Keratinocyte (primary cell): ENCODE measurements at regions not wholly inside any gene's neighbourhood (a gene's known extent, or its start where the extent isn't known, plus 50 kb on each side); places are given as distances from the start of the nearest gene placed in this dataset.

Experiments used
- DNase-seq: peaks from one replicate; pipeline ENCODE4 v3.0.0-alpha.2; 2011; ENCODE audit warnings: low read depth, missing footprints, low spot score
- FAIRE-seq: peaks from 2 replicates; lab custom pipeline; 2011; peaks lifted over from hg19 to GRCh38; lab: Jason Lieb, UNC
- H2AFZ ChIP-seq: 2 replicates; pipeline ENCODE4 v1.6.0; 2012; ENCODE audit warnings: low read length, control low read depth, inconsistent platforms; ENCODE audit not compliant: control insufficient read depth
- H3K27ac ChIP-seq: 2 replicates; pipeline ENCODE4 v1.5.1; 2011; ENCODE audit warnings: low read length; ENCODE audit not compliant: control insufficient read depth, insufficient read depth
- H3K27me3 ChIP-seq: 3 replicates; pipeline ENCODE4 v1.6.0; 2011; ENCODE audit warnings: low read length; ENCODE audit not compliant: control insufficient read depth, insufficient read depth; ENCODE audit errors: extremely low read depth
- H3K36me3 ChIP-seq, 2 experiments: 2 replicates in 1 of 2; 3 replicates in 1 of 2; pipeline ENCODE4 v1.5.1; 2011; ENCODE audit warnings: low read length in 2 of 2, mild to moderate bottlenecking in 1 of 2; ENCODE audit not compliant: control insufficient read depth in 2 of 2, insufficient read depth in 2 of 2; ENCODE audit errors: extremely low read depth in 1 of 2
- H3K4me1 ChIP-seq: 3 replicates; pipeline ENCODE4 v1.5.1; 2011; ENCODE audit warnings: low read length; ENCODE audit not compliant: control insufficient read depth, insufficient read depth; ENCODE audit errors: extremely low read depth
- H3K4me2 ChIP-seq: 3 replicates; pipeline ENCODE4 v1.6.0; 2011; ENCODE audit warnings: low read depth, low read length; ENCODE audit not compliant: control insufficient read depth, insufficient read depth; ENCODE audit errors: extremely low read depth
- H3K4me3 ChIP-seq, 3 experiments: fragments of 200-600 bp in 1 of 3; sonication (generic) in 1 of 3; 2 replicates in 2 of 3; 3 replicates in 1 of 3; pipeline ENCODE4 v1.5.1; 2011 to 2016; ENCODE audit warnings: low read length in 3 of 3, mild to moderate bottlenecking in 3 of 3, control low read depth in 2 of 3, inconsistent platforms in 1 of 3, low read depth in 1 of 3, mixed read lengths in 1 of 3, mixed run types in 1 of 3, moderate library complexity in 1 of 3; ENCODE audit not compliant: control insufficient read depth in 2 of 3, insufficient read depth in 2 of 3; ENCODE audit errors: extremely low read depth in 1 of 3
- H3K79me2 ChIP-seq: 2 replicates; pipeline ENCODE4 v1.6.0; 2012; ENCODE audit warnings: low read length; ENCODE audit not compliant: control insufficient read depth, insufficient read depth
- H3K9ac ChIP-seq: 3 replicates; pipeline ENCODE4 v1.6.0; 2011; ENCODE audit warnings: low read length; ENCODE audit not compliant: control insufficient read depth, insufficient read depth; ENCODE audit errors: extremely low read depth
- H3K9me1 ChIP-seq: 3 replicates; pipeline ENCODE4 v1.6.0; 2011; ENCODE audit warnings: low read length; ENCODE audit not compliant: control insufficient read depth, insufficient read depth; ENCODE audit errors: extremely low read depth
- H3K9me3 ChIP-seq: 2 replicates; pipeline ENCODE4 v1.5.1; 2012; ENCODE audit warnings: low read depth, low read length; ENCODE audit not compliant: control insufficient read depth
- H4K20me1 ChIP-seq: 3 replicates; pipeline ENCODE4 v1.6.0; 2011; ENCODE audit warnings: low read length; ENCODE audit not compliant: control insufficient read depth, insufficient read depth; ENCODE audit errors: extremely low read depth
- EZH2 ChIP-seq: IDR thresholded peaks from one replicate; pipeline ENCODE4 v1.6.1; 2012; ENCODE audit warnings: inconsistent platforms, mild to moderate bottlenecking, low read length, moderate library complexity
- dilution Hi-C: fragments of 300-500 bp; cut with MboI; formaldehyde crosslinking; loops from one replicate; pipeline ENCODE4 v1.7.0; 2020; ENCODE audit warnings: low sequenced_read_pairs; ENCODE audit not compliant: extremely low pct_ligation_motif_present
- TF ChIP-seq, protein P1 (sequence below), 3 experiments: IDR thresholded peaks in 1 of 3; conservative IDR thresholded peaks in 1 of 3; optimal IDR thresholded peaks in 1 of 3; 2 replicates in 2 of 3; 3 replicates in 1 of 3; pipeline versions ENCODE3 to v1.5.1; 2011; ENCODE audit warnings: low read length in 3 of 3, mild to moderate bottlenecking in 3 of 3, moderate library complexity in 2 of 3, control low read depth in 1 of 3, inconsistent platforms in 1 of 3; ENCODE audit not compliant: insufficient read depth in 2 of 3; ENCODE audit errors: extremely low read depth in 1 of 3

GRCh38 chr2:163312713-163313112 lies 423.1 kb downstream of the FIGN start:
- Histone ChIP-seq H3K36me3 (no peaks in the 10 kb centered on the region), H3K9me1 (no peaks in the 10 kb centered on the region), H3K4me3 (no peak overlapping the region), H3K27me3 (no peaks in the 10 kb centered on the region), H3K9ac (no peak overlapping the region), H3K4me1 (no peaks in the 10 kb centered on the region), H2AFZ (no peak overlapping the region), H4K20me1 (no peaks in the 10 kb centered on the region), H3K27ac (no peak overlapping the region), H3K9me3 (no peaks in the 10 kb centered on the region), H3K79me2 (no peaks in the 10 kb centered on the region), H3K4me2 (no peak overlapping the region)
- no peak for FAIRE-seq
- no peak for TF ChIP-seq EZH2
- TF ChIP-seq, protein P1, sequence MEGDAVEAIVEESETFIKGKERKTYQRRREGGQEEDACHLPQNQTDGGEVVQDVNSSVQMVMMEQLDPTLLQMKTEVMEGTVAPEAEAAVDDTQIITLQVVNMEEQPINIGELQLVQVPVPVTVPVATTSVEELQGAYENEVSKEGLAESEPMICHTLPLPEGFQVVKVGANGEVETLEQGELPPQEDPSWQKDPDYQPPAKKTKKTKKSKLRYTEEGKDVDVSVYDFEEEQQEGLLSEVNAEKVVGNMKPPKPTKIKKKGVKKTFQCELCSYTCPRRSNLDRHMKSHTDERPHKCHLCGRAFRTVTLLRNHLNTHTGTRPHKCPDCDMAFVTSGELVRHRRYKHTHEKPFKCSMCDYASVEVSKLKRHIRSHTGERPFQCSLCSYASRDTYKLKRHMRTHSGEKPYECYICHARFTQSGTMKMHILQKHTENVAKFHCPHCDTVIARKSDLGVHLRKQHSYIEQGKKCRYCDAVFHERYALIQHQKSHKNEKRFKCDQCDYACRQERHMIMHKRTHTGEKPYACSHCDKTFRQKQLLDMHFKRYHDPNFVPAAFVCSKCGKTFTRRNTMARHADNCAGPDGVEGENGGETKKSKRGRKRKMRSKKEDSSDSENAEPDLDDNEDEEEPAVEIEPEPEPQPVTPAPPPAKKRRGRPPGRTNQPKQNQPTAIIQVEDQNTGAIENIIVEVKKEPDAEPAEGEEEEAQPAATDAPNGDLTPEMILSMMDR (optimal IDR thresholded peaks at IDR 0.05 in 1 of 3, IDR thresholded peaks at IDR 0.05 in 1 of 3, conservative IDR thresholded peaks at IDR 0.05 in 1 of 3; ENCODE audit: extremely low read depth in 1 of 3, insufficient read depth in 2 of 3, low read length in 3 of 3) = no peak
- dilution Hi-C loops = no loop called here
- no peak for DNase-seq

DNA sequence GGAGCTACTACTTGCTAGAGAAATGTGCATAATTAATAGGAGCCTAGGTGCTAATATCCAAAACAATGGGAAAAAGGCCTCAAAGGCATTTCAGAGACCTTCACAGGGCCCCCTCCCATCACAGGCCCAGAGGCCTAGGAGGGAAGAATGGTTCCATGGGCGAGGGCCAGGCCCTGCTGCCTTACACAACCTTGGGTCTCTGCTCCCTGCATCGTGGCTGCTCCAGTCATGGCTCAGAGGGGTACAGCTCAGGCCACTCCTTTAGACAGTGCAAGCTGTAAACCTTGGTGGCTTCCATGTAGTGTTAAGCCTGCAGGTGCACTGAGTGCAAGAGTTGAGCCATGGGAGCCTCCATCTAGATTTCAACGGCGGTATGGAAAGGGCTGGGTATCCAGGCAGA lies 429.2 kb downstream of the FIGN start:
- TF ChIP-seq, protein P1 (optimal IDR thresholded peaks at IDR 0.05 in 1 of 3, IDR thresholded peaks at IDR 0.05 in 1 of 3, conservative IDR thresholded peaks at IDR 0.05 in 1 of 3; ENCODE audit: extremely low read depth in 1 of 3, insufficient read depth in 2 of 3, low read length in 3 of 3) = no peak
- TF ChIP-seq EZH2 = no peak
- Histone ChIP-seq H3K79me2 (no peaks in the 10 kb centered on the region), H3K4me1 (no peaks in the 10 kb centered on the region), H2AFZ (no peak overlapping the region), H3K36me3 (no peaks in the 10 kb centered on the region), H3K4me3 (no peak overlapping the region), H3K27me3 (no peaks in the 10 kb centered on the region), H3K4me2 (no peak overlapping the region), H3K9me1 (no peaks in the 10 kb centered on the region), H3K27ac (no peak overlapping the region), H3K9ac (no peak overlapping the region), H4K20me1 (no peaks in the 10 kb centered on the region), H3K9me3 (no peaks in the 10 kb centered on the region)
- FAIRE-seq = no peak
- dilution Hi-C loops = no loop called here
- DNase-seq = no peak
